GM13977 (cell line): ENCODE measurements at regions not wholly inside any gene's neighbourhood (a gene's known extent, or its start where the extent isn't known, plus 50 kb on each side); places are given as distances from the start of the nearest gene placed in this dataset.

Experiments
- DNase-seq: peaks from one replicate; pipeline ENCODE4 v3.0.0; 2012; ENCODE audit warnings: low spot score
- CTCF ChIP-seq: IDR thresholded peaks from 2 replicates; pipeline ENCODE4 v1.5.1; 2012; ENCODE audit warnings: mild to moderate bottlenecking, control low read depth; ENCODE audit not compliant: insufficient read depth; ENCODE audit errors: extremely low read depth, missing control alignments
- in situ Hi-C: fragments of 300-500 bp; cut with MboI; formaldehyde crosslinking; loops from one replicate; pipeline ENCODE4 v1.12.0; 2022; ENCODE audit warnings: low sequenced_read_pairs, low pct_unique_long_range_greater_than_20kb, mixed read lengths, inconsistent platforms; ENCODE audit not compliant: unreplicated experiment

GRCh38 chr1:99361406-99361805 lies 97.1 kb downstream of the PLPPR4 start:
- TF ChIP-seq CTCF = no peak
- DNase-seq = no peak
- in situ Hi-C loops = no loop called here

GRCh38 chr1:99363531-99363930 lies 99.2 kb downstream of the PLPPR4 start:
- in situ Hi-C loops = no loop called here
- no peak for DNase-seq
- no peak for TF ChIP-seq CTCF

- no peak for TF ChIP-seq CTCF
- in situ Hi-C loops = no loop called here
- DNase-seq = no peak
These were observed 100.8 kb downstream of the PLPPR4 start for GRCh38 chr1:99365141-99365540.

- no peak for TF ChIP-seq CTCF
- in situ Hi-C loops = no loop called here
- no peak for DNase-seq
These were observed 101.3 kb downstream of the PLPPR4 start for GRCh38 chr1:99365545-99365944.

- no peak for TF ChIP-seq CTCF
- no peak for DNase-seq
- in situ Hi-C loops = no loop called here
These were observed 104.9 kb downstream of the PLPPR4 start for GRCh38 chr1:99369154-99369553.

- in situ Hi-C loops = no loop called here
- DNase-seq = no peak
- no peak for TF ChIP-seq CTCF
These were observed 106.2 kb downstream of the PLPPR4 start for GRCh38 chr1:99370476-99370875.

GRCh38 chr1:99371413-99371812 lies 107.1 kb downstream of the PLPPR4 start:
- in situ Hi-C loops = no loop called here
- DNase-seq = no peak
- no peak for TF ChIP-seq CTCF
